ENCODE measurements at regions not wholly inside any gene's neighbourhood (a gene's known extent, or its start where the extent isn't known, plus 50 kb on each side); places are given as distances from the start of the nearest gene placed in this dataset.

GRCh38 chr7:117937049-117937752 is 64.0 kb upstream of the CTTNBP2 start:
- TF ChIP-seq CTCF (IDR thresholded peaks at IDR 0.05) (no peak), POLR2A (IDR thresholded peaks at IDR 0.05; ENCODE audit: low read length) (no peak), PBX3 (IDR thresholded peaks at IDR 0.05) (no peak)

Data from A549 (cell line).